AG04450 (cell line): ENCODE measurements at regions not wholly inside any gene's neighbourhood (a gene's known extent, or its start where the extent isn't known, plus 50 kb on each side); places are given as distances from the start of the nearest gene placed in this dataset.

Experiments
- CTCF ChIA-PET: fragments of 300-600, 350-600 bp; formaldehyde crosslinking; extraction: SDS; loops from one replicate; lab custom pipeline; 2022; ENCODE audit warnings: antibody characterized with exemption, inconsistent platforms; lab: Charles Lee
- POLR2A ChIA-PET: fragments of 350-600 bp; formaldehyde crosslinking; extraction: SDS; loops from one replicate; lab custom pipeline; 2021; ENCODE audit warnings: antibody characterized with exemption, inconsistent platforms; lab: Yijun Ruan, JAX
- DNase-seq: peaks from one replicate; pipeline ENCODE4 v3.0.0-alpha.2; 2011; ENCODE audit warnings: low read depth, low spot score
- H3K27ac ChIP-seq: one replicate; pipeline ENCODE4 v1.5.1; 2012; ENCODE audit warnings: low read depth, low read length, control low read depth
- H3K27me3 ChIP-seq: one replicate; pipeline ENCODE4 v1.6.0; 2012; ENCODE audit warnings: low read length; ENCODE audit not compliant: control insufficient read depth, insufficient read depth
- H3K4me3 ChIP-seq: 2 replicates; pipeline ENCODE4 v1.5.1; 2011; ENCODE audit warnings: mild to moderate bottlenecking, low read depth, low read length, control low read depth
- H3K9me3 ChIP-seq: 2 replicates; pipeline ENCODE4 v1.5.1; 2012; ENCODE audit warnings: low read length; ENCODE audit not compliant: control insufficient read depth, insufficient read depth
- TF ChIP-seq, protein P1 (sequence below): IDR thresholded peaks from 2 replicates; pipeline ENCODE4 v1.5.1; 2011; ENCODE audit warnings: low read depth, low read length, control low read depth, inconsistent platforms

GRCh38 chr7:125406111-125406510 is 476.5 kb upstream of the POT1 start:
- TF ChIP-seq, protein P1, sequence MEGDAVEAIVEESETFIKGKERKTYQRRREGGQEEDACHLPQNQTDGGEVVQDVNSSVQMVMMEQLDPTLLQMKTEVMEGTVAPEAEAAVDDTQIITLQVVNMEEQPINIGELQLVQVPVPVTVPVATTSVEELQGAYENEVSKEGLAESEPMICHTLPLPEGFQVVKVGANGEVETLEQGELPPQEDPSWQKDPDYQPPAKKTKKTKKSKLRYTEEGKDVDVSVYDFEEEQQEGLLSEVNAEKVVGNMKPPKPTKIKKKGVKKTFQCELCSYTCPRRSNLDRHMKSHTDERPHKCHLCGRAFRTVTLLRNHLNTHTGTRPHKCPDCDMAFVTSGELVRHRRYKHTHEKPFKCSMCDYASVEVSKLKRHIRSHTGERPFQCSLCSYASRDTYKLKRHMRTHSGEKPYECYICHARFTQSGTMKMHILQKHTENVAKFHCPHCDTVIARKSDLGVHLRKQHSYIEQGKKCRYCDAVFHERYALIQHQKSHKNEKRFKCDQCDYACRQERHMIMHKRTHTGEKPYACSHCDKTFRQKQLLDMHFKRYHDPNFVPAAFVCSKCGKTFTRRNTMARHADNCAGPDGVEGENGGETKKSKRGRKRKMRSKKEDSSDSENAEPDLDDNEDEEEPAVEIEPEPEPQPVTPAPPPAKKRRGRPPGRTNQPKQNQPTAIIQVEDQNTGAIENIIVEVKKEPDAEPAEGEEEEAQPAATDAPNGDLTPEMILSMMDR, result no peak
- H3K27ac ChIP-seq, result no peak overlapping the region
- H3K27me3 ChIP-seq, result no peaks in the 10 kb centered on the region
- no peak overlapping the region for H3K4me3 ChIP-seq
- no peak for DNase-seq
- no peaks in the 10 kb centered on the region for H3K9me3 ChIP-seq
- ChIA-PET CTCF (no interaction called here), POLR2A (no interaction called here)

- Histone ChIP-seq H3K27me3 (no peaks in the 10 kb centered on the region), H3K4me3 (no peak overlapping the region), H3K27ac (no peak overlapping the region), H3K9me3 (no peaks in the 10 kb centered on the region)
- POLR2A ChIA-PET, result no interaction called here
- DNase-seq, result no peak
- CTCF ChIA-PET, result no interaction called here
- TF ChIP-seq, protein P1, result no peak
Observed at GRCh38 chr7:125399408-125399807, 469.8 kb upstream of the POT1 start.

DNA sequence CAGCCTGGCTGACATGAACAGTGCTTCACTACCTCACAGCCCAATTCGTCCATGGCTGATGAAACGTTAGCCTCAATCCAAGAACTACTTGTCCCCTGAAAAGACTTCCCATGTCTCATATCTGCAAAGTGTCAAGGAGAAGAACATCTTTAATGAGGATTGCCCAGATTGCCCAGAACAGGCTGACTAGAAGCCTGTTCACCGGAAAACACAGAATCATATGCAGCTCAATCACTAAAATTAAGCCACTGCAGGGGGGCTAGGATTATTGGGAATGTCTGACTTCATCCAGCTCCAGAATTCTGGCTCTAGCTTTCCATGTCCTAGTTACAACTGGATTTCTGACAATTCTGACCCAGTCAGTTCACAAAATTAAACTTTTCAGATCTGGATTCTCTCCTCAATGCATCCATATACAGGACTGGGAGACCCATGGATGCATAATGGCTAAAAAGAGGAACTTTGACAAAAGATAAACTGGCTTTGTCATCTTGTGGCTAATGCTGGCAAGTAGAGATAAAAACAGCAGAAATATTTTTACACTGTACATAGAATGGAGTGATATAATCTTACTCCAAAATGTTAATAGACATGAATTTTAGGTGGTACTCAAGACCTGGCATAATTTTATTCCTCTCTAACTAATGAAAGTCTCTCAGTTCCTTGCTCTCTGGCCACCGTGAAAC is 467.0 kb upstream of the POT1 start:
- DNase-seq, result no peak
- TF ChIP-seq, protein P1, result no peak
- ChIA-PET POLR2A (no interaction called here), CTCF (no interaction called here)
- Histone ChIP-seq H3K27ac (no peak overlapping the region), H3K9me3 (no peaks in the 10 kb centered on the region), H3K4me3 (no peak overlapping the region), H3K27me3 (no peaks in the 10 kb centered on the region)

DNA sequence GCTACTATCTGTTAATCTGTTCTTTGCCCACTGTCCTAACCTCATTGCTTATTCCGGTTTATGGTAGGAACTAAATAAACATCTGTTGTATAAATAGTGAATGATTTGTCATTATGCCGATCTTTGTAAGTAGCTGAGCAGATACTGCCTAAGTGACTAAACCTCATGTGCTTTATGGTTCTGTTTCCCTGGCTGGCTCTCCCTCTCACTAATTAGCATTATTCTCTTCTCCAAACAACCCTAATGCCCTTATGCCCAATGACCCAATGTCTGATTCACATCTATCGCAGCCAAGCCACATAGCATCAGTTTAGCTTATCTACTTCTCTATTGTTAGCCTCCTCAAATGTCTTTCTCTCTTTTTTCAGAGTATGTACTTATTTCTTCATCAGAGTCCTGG is 462.3 kb upstream of the POT1 start:
- no peak for DNase-seq
- TF ChIP-seq, protein P1, result no peak
- CTCF ChIA-PET, result no interaction called here

GRCh38 chr7:125390981-125391380 is 461.4 kb upstream of the POT1 start:
- CTCF ChIA-PET, result no interaction called here
- DNase-seq, result no peak
- POLR2A ChIA-PET, result no interaction called here
- no peaks in the 10 kb centered on the region for H3K9me3 ChIP-seq
- no peak overlapping the region for H3K27ac ChIP-seq
- no peak overlapping the region for H3K4me3 ChIP-seq
- no peaks in the 10 kb centered on the region for H3K27me3 ChIP-seq
- TF ChIP-seq, protein P1, result no peak

More for the DNA sequence above, 462.3 kb upstream of the POT1 start:
- POLR2A ChIA-PET, result no interaction called here
- Histone ChIP-seq H3K27me3 (no peaks in the 10 kb centered on the region), H3K9me3 (no peaks in the 10 kb centered on the region), H3K27ac (no peak overlapping the region), H3K4me3 (no peak overlapping the region)
